Pons (tissue), 1 donor: ENCODE measurements at regions not wholly inside any gene's neighbourhood (a gene's known extent, or its start where the extent isn't known, plus 50 kb on each side); places are given as distances from the start of the nearest gene placed in this dataset.

ENCODE experiments used
- DNase-seq: peaks from one replicate; pipeline ENCODE4 v3.0.0-alpha.2; 2016; ENCODE audit warnings: low spot score

DNA sequence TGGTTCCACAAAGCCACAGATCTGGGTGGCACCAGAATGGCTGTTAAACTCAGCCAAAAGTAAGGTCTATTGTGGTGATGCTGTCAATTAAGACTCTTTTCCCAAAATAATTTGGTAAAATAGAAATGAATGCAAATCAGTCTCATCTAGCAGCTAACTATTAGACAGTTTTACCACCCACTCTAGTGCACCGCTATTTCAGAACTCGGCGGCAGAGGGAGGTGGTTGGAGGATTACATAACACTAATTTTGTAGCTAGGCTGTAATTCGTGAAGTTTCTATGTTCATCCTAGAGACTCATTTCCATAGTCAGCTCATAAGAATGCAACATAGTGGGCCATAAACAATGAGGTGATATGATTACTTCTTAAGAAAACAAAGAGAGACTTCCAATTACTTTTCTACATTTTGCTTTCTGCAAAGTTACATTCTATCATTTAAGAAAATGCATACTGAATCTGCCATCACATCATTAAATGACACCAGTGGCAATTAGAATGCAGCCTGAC, 413.8 kb downstream of the FBXO15 start:
- no peak for DNase-seq

DNA sequence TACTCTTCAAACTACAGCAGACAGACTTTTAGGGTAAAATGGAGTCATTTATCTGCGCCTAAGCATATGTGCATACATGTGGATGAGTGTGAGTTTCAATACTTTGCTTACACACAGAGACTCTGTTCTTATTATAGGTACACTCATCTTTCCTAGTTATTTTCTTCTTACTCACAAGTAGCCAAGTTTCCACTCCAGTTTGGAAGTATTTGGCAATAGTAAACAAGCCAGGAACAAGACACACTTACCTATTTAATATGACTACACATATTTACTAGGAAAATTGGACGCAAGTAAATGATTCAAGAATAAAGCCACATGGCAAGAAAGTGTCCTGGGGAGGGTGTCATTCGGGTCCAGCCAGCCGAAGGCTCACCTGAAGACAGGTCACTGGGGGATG, 414.3 kb downstream of the FBXO15 start:
- no peak for DNase-seq

DNA sequence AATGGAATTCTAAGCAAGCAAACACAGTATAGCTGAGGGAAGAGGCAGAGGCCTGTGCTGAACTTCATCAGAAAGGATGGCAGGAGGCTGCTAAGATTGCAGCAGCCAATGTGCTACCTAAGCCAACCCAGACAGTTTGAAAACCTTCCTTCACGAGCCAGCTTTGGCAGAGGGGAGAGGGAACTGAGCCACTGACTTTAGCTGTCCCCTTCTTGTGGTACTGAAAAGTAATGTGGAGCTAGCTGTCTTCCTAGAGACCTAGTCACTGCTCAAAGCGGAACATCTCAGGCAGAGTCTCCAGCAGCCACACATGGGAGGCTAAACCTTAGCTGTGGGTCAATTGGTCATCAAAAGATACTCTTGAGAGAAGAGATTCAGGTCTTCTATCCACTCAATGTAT, 419.0 kb downstream of the FBXO15 start:
- DNase-seq = no peak

DNA sequence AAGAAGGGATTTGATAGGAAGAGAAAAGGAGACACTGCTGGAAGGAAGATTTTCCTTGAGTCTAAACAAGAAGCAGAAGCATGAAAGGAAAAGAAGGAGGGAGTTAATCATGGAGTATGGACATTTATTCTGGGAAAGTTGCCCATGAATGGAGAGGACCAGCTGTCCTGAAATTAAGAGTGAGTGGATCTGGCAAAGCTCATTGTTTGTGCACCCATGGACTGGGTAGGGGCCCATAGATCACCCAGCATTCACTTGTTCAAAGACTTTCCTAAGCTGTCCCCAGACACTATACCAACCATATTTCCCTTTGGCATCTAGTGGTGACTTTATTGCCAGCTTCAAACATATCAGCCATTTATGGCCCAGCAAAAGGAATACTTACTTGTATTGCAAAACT, 422.7 kb downstream of the FBXO15 start:
- DNase-seq = peak; percentile 24

DNA sequence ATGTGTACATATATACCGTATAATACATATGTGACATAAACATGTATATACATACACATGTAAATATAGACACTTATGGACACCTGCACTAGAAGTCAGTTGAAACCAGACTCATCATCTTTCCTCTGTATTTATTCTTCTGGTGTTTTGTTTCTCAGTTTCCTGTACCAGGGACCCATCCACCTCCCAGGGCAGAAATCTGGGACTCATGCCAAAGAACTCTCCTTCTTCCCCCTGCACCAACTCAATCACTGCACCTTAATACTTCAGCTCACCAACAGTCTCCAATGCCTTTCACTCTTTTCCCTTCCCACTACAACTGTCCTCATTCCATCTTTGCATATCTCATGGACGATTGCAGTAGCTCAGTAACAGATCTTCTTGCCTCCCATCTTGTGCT, 428.0 kb downstream of the FBXO15 start:
- DNase-seq = no peak

DNA sequence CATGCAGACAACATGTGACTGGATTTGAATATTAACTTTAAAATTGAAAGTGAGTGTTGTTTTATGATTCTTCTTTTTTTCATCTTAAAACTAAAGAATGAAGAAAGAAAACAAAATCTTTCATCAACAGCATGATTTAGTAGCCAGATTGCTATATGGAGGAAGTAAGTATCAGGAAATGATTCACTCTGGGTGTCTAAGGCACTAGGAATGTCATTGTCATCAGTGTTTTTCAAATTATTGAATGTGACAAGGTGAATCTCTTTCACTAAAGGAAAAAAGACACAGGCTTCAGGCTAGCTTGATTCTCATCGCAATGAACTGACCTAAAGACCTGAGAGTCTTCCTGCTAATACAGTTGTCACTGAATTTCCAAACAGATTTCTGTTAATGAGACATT, 430.1 kb downstream of the FBXO15 start:
- no peak for DNase-seq

DNA sequence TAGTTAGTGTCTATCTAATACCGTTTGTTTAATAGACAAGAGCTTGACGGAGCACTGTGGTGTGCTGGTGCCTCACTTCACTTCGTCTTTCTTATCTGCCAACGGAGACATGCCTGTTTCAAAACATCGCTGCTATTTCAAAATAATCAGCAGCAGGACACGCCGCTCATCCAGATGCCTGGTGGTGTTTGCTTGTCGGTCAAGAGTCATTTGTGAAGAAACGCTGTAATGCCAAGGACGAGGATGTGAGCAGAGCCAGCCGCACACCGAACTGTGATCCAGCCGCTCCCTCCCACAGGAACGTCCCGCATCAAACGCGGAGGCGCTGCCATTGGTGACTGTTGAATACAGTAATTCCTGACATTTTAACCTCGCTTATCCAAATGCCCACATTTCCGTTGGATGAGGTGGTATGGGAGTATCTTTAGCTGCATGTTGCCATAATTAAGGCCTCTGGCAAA, 432.4 kb downstream of the FBXO15 start:
- DNase-seq = no peak

DNA sequence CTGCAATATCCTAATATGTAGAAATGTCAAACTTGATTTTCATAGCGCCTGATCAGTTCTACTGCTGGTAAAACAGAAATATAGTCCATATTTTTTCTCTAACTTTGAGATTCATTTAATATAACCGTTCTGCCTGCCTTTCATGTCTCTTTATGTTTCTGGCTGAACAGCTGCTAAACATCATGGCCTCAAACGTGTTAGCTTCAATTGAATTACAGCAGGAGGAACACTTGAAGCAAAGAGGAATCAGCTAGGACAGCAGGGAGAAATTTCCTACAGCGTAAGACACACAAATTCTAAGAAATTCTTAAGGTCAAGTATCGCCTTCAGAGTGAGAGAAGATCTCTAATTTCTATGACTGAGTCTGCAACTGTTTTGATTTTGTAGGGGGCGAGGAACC, 433.2 kb downstream of the FBXO15 start:
- no peak for DNase-seq

DNA sequence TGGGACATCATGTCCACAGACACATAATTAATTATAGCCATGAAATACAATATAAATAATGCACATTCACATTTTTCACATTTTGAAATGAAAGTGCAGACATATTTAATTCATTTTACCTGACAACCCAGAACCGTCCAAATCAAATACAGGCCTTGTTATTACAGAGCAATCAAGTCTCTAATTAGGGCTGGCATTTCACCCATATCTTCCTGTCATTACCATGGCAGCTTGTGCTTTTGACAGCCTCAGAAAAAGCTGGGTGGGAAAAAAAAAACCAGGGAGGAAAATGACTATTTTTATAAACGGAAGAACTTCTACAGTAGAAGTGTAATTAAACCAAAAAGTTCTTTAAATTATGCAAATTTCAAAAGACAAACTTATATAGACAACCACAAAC, 436.4 kb downstream of the FBXO15 start:
- DNase-seq = no peak

DNA sequence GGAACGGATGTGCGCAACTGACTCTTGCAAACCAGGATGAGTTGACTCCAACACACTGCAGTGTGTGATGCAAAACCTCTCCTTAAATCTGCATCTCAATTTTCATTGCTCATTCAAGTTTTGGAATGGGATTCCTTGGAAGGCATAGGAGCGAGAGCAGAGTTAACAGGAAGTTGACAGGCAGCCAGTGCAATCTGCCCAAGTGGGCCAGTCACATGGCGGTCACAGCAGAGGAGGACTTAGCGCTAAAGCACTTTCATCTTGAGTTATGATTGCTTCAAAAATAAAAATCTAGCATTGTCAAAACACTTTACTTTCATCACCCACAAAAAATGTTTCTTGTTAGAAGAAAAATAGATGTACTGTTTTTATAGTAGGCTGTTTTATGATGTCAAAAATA, 439.0 kb downstream of the FBXO15 start:
- DNase-seq = no peak

DNA sequence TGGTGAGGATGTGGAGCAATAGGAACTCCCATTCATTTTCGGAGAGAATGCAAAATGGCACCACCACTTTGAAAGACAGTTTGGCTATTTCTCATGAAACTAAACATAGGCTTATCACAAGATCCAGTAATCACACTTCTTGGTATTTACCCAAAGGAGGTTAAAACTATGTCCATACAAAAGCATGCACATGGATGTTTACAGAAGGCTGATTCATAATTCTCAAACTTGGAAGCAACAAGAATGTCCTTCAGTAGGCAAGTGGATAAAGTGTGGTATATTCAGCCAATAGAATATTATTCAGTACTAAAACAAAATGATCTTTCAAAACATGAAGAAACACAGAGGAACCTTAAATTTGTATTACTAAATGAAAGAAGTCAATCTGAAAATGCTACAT, 440.6 kb downstream of the FBXO15 start:
- no peak for DNase-seq

DNA sequence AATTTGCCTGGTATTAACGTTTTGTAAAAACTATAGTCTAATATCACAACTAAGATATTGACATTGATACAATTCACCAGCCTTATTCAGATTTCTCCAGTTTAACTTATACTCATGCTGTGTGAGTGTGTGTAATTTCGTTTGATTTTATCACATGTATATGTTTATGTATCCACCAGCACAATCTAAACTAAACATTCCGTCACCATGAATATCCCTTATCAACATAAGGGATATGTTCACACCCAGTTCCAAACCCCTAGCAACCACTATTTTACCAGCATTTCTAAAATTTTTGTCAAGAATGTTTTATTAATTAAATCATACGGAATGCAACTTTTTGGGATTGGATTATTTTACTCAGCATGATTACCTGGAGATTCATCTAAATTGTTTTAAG, 450.3 kb downstream of the FBXO15 start:
- DNase-seq = no peak

DNA sequence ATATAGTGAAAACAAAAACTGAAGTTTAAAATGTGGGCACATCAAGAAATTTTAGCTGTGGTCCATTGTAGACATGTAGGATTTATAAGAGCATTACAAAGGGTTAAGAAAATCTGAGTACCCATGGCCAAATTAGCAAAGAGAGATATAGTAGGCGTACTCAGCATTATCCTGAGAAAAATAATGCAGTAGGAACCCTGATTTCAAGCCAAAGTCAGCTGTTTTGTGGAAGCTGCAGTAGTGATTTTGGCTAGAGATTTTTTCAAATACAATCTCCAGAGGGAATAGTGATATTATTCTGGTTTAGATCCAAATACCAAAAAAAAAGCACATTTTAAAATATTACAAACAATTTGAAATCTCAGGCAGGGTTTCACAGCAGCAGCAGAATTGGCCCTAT, 450.9 kb downstream of the FBXO15 start:
- DNase-seq = no peak

DNA sequence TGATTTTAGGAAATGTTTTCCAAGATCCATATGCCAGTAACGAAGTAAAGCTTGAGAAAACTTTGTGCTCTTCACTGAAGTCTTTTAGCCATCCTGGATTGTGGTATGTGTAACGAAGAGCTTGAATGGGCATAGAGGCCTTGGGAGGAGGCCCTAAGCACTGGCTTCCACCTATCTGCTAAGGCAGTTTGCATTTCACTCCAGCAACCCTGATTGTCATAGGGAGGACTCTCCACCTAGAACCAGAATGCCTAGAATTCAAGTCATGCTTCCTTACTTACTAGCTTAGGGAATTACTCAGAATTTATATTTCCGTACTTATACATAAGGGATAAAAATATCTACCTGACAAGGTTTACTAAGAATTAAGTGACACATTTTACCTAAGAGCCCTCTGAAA, 451.5 kb downstream of the FBXO15 start:
- DNase-seq = no peak

DNA sequence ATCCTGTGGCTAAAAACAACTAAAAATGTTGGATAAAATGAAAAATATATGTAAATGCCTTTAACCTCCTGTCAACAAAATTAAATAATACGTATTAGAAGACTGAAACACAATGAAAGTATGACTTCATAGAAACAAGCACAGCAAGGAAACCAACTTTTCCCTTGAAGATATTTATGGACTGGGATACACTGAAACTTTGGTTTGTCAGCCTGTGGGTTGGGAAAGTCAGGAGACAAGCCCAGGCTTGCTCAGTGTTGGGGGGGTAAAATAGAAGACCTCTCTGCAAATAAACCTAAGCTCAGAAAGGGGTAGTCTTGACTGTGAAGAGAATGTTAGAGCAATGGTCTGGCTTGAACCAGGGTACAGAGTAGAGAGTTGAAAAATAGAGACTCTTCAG, 454.5 kb downstream of the FBXO15 start:
- DNase-seq = no peak

DNA sequence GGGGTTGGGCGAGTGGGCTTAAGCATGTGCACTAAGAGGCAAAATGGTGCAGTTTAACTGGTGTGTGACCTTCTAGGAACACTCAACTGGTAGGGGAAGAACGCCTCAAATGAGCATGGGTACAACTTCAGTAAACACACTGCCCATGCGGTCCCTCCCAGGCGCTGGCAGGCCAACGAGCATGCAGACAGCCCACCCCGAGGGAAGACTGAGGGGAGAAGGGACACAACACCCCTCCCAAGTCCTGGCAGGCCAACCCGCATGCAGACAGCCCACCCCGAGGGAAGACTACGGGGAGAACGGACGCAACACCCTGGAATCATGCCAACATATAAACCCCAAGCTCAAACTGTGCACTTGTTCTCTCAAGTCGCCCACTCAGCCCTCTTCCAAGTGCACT, 456.0 kb downstream of the FBXO15 start:
- DNase-seq = no peak

DNA sequence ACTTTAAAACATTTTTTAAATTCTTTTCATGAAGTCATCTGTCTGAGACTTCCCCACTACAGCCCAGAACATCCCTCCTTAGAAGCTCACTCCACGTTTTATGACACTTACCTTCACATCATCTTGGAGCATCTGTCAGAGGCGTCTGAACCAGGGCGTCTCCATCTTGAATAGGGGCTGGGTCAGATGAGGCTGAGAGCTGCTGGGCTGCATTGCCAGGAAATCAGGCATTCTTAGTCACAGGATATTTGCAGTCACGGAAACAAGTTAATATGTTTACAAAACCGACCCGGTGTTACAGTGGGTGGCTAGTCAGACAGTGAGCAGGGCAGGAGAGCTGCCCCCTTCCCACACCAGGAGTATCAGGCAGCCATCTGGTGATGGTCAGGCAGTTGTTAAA, 456.5 kb downstream of the FBXO15 start:
- no peak for DNase-seq

DNA sequence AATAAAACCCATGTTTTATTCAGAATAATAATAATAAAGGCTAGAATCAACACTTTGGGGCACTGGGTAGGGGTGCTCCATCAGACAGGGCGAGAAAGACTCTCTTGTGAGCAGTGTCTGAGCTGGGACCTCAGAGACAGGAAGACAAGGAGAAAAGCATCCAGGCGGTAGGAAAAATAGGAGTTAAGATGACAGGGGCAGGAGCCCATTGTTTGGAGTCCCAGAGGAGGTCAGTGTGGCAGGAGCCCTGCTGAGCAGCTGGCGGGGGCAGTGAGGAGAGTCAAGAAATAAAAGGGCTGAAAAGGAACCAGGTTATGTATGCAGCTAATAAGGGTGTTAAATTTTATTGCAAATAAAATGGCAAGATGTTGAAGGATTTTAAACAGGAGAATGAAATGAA, 457.4 kb downstream of the FBXO15 start:
- no peak for DNase-seq

DNA sequence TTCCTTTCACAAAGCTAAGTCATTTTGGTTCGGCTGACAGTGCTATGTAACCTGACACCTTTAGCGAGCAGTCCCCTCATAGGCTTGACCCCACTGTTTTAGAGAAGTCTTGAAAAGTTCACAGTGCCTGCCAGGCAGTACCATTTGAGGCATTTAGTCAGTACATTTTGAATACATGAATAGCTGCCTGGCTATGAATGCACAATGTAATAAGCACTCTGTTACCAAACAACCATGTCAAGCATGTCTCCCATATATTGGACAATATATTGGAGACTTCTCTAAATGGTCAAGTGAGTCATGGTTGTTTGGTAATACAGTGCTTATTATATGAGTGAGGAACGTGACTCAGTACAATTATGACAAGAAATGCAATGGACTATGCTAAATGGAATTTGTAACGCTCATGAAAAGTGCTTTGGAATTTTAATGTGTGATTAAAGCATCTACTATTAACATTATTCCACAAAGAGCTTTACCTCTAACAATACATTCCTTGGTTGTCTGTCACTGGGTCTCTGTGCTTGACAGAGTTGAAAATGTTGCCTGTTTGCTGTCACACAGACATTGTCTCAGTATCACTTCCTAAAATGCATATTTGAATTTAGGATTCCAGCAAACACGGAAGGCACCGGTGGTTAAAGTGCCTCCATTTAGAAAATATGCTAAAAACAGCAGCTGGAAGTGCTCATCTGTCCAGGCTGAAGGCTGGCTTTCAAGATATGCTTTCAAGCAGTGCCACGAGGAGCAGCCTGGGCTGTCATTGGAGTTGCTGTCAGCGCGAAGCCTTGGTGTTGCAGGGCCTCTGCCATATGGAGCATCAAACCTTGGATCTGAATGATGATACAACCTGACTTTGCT, 458.6 kb downstream of the FBXO15 start:
- no peak for DNase-seq

DNA sequence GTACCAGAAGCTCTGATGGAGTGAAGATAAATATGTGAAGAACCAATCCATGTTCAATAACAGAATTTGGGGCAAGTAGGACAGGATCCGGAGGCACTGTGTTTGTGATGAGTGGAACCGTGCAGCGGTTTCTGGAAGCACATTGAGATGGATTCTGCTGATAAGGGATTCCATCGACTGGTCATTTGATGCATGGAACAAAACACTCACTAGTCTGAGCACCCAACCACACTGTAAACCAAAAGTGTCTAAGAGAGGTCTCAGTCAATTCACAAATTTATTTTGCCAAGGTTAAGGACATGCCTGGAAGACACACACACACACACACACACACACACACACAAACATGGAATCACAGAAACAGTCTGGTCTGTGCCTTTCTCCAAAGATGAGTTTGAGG, 459.5 kb downstream of the FBXO15 start:
- no peak for DNase-seq

DNA sequence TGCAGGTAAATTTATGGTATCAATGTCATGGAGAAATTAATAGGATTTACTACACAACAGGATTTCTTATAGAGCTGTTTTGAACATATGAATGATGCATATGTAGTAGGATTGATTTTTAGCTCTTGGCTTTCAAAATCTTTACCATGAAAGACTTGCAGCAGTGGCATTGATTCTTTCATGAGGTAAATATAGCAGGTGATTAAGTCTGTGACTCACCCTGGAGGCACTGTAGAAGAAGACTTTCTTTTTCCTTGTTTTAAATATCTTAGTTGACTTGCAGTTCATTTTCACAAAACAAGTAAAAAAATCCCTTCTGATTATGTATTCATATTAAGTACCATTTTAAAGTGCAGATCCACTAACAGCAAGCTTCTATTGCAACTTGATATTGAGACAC, 463.0 kb downstream of the FBXO15 start:
- peak; percentile 7 for DNase-seq

DNA sequence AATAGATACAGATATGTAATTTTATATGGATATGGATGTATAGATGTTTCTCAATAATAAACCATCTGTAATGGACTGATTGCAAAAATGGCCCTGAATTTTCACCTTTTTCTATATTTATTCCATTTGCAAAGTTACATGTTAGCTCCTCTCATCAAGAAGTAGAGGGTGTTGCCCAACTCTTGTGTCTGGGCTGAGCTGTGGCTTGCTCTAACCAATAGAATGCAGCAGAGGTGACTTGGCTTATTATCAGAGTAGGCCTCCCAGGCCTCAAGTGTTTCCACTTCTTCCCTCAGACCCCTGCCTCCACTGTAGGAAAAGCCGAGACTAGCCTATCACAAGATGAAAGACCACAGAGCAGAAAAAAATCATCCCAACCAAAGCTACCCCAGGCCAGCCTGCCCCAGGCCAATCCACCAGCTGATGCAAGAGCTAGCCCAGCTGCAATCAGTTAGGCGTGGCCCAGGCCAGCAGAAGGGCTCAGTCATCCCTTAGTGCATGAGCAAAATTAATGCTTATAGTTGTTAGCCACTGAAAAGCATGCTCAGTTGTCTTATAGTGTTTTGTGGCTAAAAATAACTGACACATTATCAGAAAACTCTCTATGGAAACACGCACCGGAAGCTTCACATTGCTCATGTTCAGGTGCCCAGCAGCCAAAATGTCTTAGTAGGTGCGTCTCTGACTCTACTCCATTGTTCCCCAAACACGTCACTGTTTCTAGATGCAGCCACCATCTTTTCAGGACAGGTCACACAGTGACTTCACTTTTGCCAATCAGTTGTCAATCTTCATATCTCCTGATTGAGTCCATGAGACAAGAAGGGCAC, 464.0 kb downstream of the FBXO15 start:
- no peak for DNase-seq

DNA sequence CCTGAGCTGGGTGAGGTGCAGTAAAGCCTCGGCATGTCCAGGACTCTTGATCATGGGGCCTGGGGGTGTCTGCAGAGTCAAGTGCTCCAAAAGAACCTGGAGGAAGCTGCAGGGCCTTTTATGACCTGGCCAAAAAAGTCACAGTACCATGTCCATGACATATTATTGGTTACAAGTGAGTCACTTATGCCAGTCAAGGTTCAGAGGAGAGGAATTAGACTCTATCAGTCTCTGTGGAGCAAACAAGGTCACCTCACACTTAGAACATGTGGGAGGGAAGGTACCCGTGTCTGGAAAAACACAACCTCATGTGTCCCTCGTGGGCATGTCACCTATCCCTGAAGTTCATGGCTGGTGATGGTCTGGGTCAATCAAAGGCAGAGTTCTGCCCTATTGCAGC, 465.7 kb downstream of the FBXO15 start:
- no peak for DNase-seq
